SK-N-MC (cell line): ENCODE measurements at regions not wholly inside any gene's neighbourhood (a gene's known extent, or its start where the extent isn't known, plus 50 kb on each side); places are given as distances from the start of the nearest gene placed in this dataset.
"Not testable (repeated sequence)": the region's sequence is repeated elsewhere in the genome, so short reads cannot be mapped to it uniquely, and the experiment has no call there.

Source experiments
- EZH2 ChIP-seq: fragments of 200-600 bp; sonication (generic); IDR thresholded peaks from one replicate; pipeline ENCODE4 v1.6.1; 2017; ENCODE audit warnings: antibody characterized with exemption
- FOXP2 ChIP-seq: optimal IDR thresholded peaks from 2 replicates; pipeline ENCODE3; 2011; ENCODE audit warnings: mild to moderate bottlenecking, moderate library complexity; ENCODE audit not compliant: insufficient read depth; ENCODE audit errors: extremely low read length, control extremely low read depth
- POLR2AphosphoS5 ChIP-seq: IDR thresholded peaks from 2 replicates; pipeline ENCODE4 v1.6.1; 2012; ENCODE audit warnings: mild to moderate bottlenecking, low read depth, low read length, borderline replicate concordance

- TF ChIP-seq POLR2AphosphoS5, EZH2, FOXP2: not testable (repeated sequence)
These were observed 272.4 kb upstream of the PLGLB1 start for GRCh38 chr2:87293931-87294594.
